ENCODE measurements at regions not wholly inside any gene's neighbourhood (a gene's known extent, or its start where the extent isn't known, plus 50 kb on each side); places are given as distances from the start of the nearest gene placed in this dataset.

GRCh38 chr7:18140943-18141342, 113.3 kb upstream of the PRPS1L1 start:
- DNase-seq (no peak), ATAC-seq (no peak)
- no peak for TF ChIP-seq CTCF (IDR thresholded peaks at IDR 0.05)
- no peak for TF ChIP-seq POLR2A (IDR thresholded peaks at IDR 0.05)
- no peak overlapping the region for H3K27ac ChIP-seq
- no peaks in the 10 kb centered on the region for H3K27me3 ChIP-seq
- H3K36me3 ChIP-seq, result no peaks in the 10 kb centered on the region
- H3K9me3 ChIP-seq, result no peaks in the 10 kb centered on the region
- no peaks in the 10 kb centered on the region for H3K4me1 ChIP-seq
- H3K4me3 ChIP-seq, result no peak overlapping the region
- intact Hi-C loops (cut with DNase I), result no loop called here

- no peak overlapping the region for H3K4me3 ChIP-seq
- WGBS (ENCODE audit: insufficient coverage, low coverage, low lambda C conversion rate, missing lambda C conversion rate), result 21% methylated on average over 1 of the region's 1 CpG
- H3K9me3 ChIP-seq, result no peaks in the 10 kb centered on the region
- ATAC-seq (peak; percentile 26 to 55 (median 50)), DNase-seq (no peak)
- H3K36me3 ChIP-seq, result no peaks in the 10 kb centered on the region
- TF ChIP-seq CTCF (IDR thresholded peaks at IDR 0.05) (no peak), POLR2A (IDR thresholded peaks at IDR 0.05) (no peak)
- H3K27me3 ChIP-seq, result no peaks in the 10 kb centered on the region
- H3K4me1 ChIP-seq, result no peaks in the 10 kb centered on the region
- H3K27ac ChIP-seq, result no peak overlapping the region
- intact Hi-C loops (cut with DNase I), result no loop called here
Measured at GRCh38 chr7:18144166-18144565, 116.5 kb upstream of the PRPS1L1 start.

- intact Hi-C loops (cut with DNase I), result no loop called here
- no peak for TF ChIP-seq POLR2A (IDR thresholded peaks at IDR 0.05)
- TF ChIP-seq CTCF (IDR thresholded peaks at IDR 0.05), result no peak
- no peak for ATAC-seq
Measured at GRCh38 chr7:18145160-18145559, 117.5 kb upstream of the PRPS1L1 start.

GRCh38 chr7:18151422-18151821, 123.8 kb upstream of the PRPS1L1 start:
- TF ChIP-seq CTCF (IDR thresholded peaks at IDR 0.05), result peak in 1 of 4 donors; percentile 13
- no peak for TF ChIP-seq POLR2A (IDR thresholded peaks at IDR 0.05)
- DNase-seq (no peak), ATAC-seq (no peak)
- intact Hi-C loops (cut with DNase I), result no loop called here
- H3K9me3 ChIP-seq, result no peaks in the 10 kb centered on the region
- no peaks in the 10 kb centered on the region for H3K27me3 ChIP-seq
- H3K36me3 ChIP-seq, result no peaks in the 10 kb centered on the region
- WGBS (ENCODE audit: insufficient coverage, low coverage, low lambda C conversion rate, missing lambda C conversion rate), result 53% methylated on average over 1 of the region's 1 CpG
- no peak overlapping the region for H3K4me3 ChIP-seq
- no peaks in the 10 kb centered on the region for H3K4me1 ChIP-seq
- H3K27ac ChIP-seq, result no peak overlapping the region

More at GRCh38 chr7:18145160-18145559, 117.5 kb upstream of the PRPS1L1 start:
- Histone ChIP-seq H3K27ac (no peak overlapping the region), H3K4me1 (no peaks in the 10 kb centered on the region), H3K27me3 (no peaks in the 10 kb centered on the region), H3K4me3 (no peak overlapping the region), H3K9me3 (no peaks in the 10 kb centered on the region), H3K36me3 (no peaks in the 10 kb centered on the region)
- DNase-seq, result no peak

- no peak for DNase-seq
- Histone ChIP-seq H3K27ac (no peak overlapping the region), H3K4me3 (no peak overlapping the region), H3K4me1 (no peaks in the 10 kb centered on the region), H3K27me3 (no peaks in the 10 kb centered on the region), H3K36me3 (no peaks in the 10 kb centered on the region), H3K9me3 (no peaks in the 10 kb centered on the region)
- ATAC-seq, result no peak
- WGBS (ENCODE audit: insufficient coverage, low coverage, low lambda C conversion rate, missing lambda C conversion rate), result 71% methylated on average over 6 of the region's 6 CpGs
- intact Hi-C loops (cut with DNase I), result no loop called here
- TF ChIP-seq CTCF (IDR thresholded peaks at IDR 0.05) (no peak), POLR2A (IDR thresholded peaks at IDR 0.05) (no peak)
Measured at GRCh38 chr7:18153183-18153748, 125.6 kb upstream of the PRPS1L1 start.

Measured in right lobe of liver (tissue), 6 donors.